ENCODE measurements at regions not wholly inside any gene's neighbourhood (a gene's known extent, or its start where the extent isn't known, plus 50 kb on each side); places are given as distances from the start of the nearest gene placed in this dataset.
"Not testable (repeated sequence)": the region's sequence is repeated elsewhere in the genome, so short reads cannot be mapped to it uniquely, and the experiment has no call there.

GRCh38 chr2:120641366-120641771 is 94.3 kb upstream of the GLI2 start:
- DNase-seq: no peak

GRCh38 chr2:120642646-120643045 is 93.0 kb upstream of the GLI2 start:
- no peak for DNase-seq

GRCh38 chr2:120646994-120647393 is 88.7 kb upstream of the GLI2 start:
- DNase-seq: no peak

GRCh38 chr2:120647487-120647886 is 88.2 kb upstream of the GLI2 start:
- no peak for DNase-seq

- DNase-seq: not testable (repeated sequence)
These were observed 86.3 kb upstream of the GLI2 start for GRCh38 chr2:120649381-120649780.

- no peak for DNase-seq
These were observed 85.5 kb upstream of the GLI2 start for GRCh38 chr2:120650022-120650644.

GRCh38 chr2:120651818-120652217 is 83.8 kb upstream of the GLI2 start:
- DNase-seq: no peak

GRCh38 chr2:120653046-120653445 is 82.6 kb upstream of the GLI2 start:
- DNase-seq: no peak

GRCh38 chr2:120653871-120654270 is 81.8 kb upstream of the GLI2 start:
- no peak for DNase-seq

GRCh38 chr2:120654381-120655134 is 81.1 kb upstream of the GLI2 start:
- DNase-seq: no peak

GRCh38 chr2:120656273-120656950 is 79.3 kb upstream of the GLI2 start:
- DNase-seq: no peak

GRCh38 chr2:120658042-120658769 is 77.5 kb upstream of the GLI2 start:
- no peak for DNase-seq

GRCh38 chr2:120658770-120659158 is 76.9 kb upstream of the GLI2 start:
- no peak for DNase-seq

- no peak for DNase-seq
These were observed 76.2 kb upstream of the GLI2 start for GRCh38 chr2:120659275-120659977.

- no peak for DNase-seq
These were observed 75.5 kb upstream of the GLI2 start for GRCh38 chr2:120660056-120660694.

GRCh38 chr2:120660771-120661459 is 74.8 kb upstream of the GLI2 start:
- no peak for DNase-seq

GRCh38 chr2:120661551-120661950 is 74.1 kb upstream of the GLI2 start:
- DNase-seq: peak; percentile 39

GRCh38 chr2:120662046-120662445 is 73.6 kb upstream of the GLI2 start:
- no peak for DNase-seq

GRCh38 chr2:120662746-120663145 is 72.9 kb upstream of the GLI2 start:
- no peak for DNase-seq

GRCh38 chr2:120666433-120666832 is 69.2 kb upstream of the GLI2 start:
- DNase-seq: no peak

GRCh38 chr2:120667981-120668380 is 67.7 kb upstream of the GLI2 start:
- no peak for DNase-seq
